Muscle of leg (tissue), 3 donors: ENCODE measurements at regions not wholly inside any gene's neighbourhood (a gene's known extent, or its start where the extent isn't known, plus 50 kb on each side); places are given as distances from the start of the nearest gene placed in this dataset.
A peak's percentile ranks its signal among the peaks of the same experiment; 100 is the strongest.

ENCODE experiments used
- DNase-seq: peaks from one replicate; pipeline ENCODE4 v3.0.0; 2013
- H3K27ac ChIP-seq: one replicate; pipeline ENCODE4 v1.5.1; 2013; ENCODE audit warnings: mild to moderate bottlenecking, low read length, control low read depth
- H3K27me3 ChIP-seq: one replicate; pipeline ENCODE4 v1.6.1; 2013; ENCODE audit warnings: low read length; ENCODE audit not compliant: control insufficient read depth, insufficient read depth
- H3K36me3 ChIP-seq: one replicate; pipeline ENCODE4 v1.6.1; 2013; ENCODE audit warnings: low read length; ENCODE audit not compliant: control insufficient read depth, insufficient read depth
- H3K4me1 ChIP-seq: one replicate; pipeline ENCODE4 v1.6.1; 2013; ENCODE audit warnings: low read length; ENCODE audit not compliant: control insufficient read depth, insufficient read depth
- H3K4me3 ChIP-seq: one replicate; pipeline ENCODE4 v1.5.1; 2013; ENCODE audit warnings: low read length, control low read depth
- H3K9me3 ChIP-seq: replicated peaks from 2 replicates; pipeline ENCODE4 v1.6.1; 2013; ENCODE audit warnings: low read depth, low read length; ENCODE audit not compliant: control insufficient read depth
- WGBS: methylation state at CpG from one replicate; pipeline ENCODE4 v1.1.5; 2013; ENCODE audit warnings: missing lambda C conversion rate; ENCODE audit not compliant: insufficient coverage; 5-methylcytosine and 5-hydroxymethylcytosine counted together

DNA sequence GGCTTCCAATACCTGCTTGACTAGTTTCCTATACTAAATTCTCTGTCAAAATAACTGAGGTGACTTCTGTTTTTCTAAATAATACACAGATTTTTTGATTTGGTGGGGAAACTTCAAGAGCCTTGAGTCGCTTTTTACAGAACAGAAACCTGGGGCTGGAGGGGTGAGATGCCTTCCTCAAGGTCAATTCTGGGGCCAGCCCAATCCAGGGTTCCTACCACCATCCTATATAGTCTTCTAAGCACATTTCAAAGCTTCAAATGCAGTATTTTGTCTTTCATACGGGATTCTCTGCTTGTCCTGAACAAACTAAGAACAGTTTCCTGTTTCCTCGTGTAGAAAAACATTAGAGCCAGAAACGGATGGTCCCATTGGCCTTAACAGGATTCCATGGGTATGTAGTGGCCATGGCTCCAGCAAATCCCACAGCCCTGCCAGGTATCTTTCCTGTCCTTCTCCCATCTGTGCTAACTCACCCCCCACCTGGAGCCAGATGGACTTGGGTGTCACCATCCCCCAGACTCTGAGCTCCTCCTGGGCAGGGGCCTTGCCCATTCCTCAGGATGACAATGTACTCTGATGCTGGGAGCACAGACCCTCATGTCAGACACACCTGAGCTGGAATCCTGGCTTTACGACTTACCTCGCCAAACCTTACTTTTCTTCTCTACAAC, 146.9 kb downstream of the KLF13 start:
- 48% methylated on average over 5 of the region's 6 CpGs for WGBS
- DNase-seq, result no peak
- Histone ChIP-seq H3K27ac (peak overlapping the region; percentile 9), H3K4me1 (peaks cover 41% of the 10 kb centered on the region), H3K9me3 (no peaks in the 10 kb centered on the region), H3K27me3 (peaks cover 13% of the 10 kb centered on the region), H3K4me3 (no peak overlapping the region), H3K36me3 (no peaks in the 10 kb centered on the region)

DNA sequence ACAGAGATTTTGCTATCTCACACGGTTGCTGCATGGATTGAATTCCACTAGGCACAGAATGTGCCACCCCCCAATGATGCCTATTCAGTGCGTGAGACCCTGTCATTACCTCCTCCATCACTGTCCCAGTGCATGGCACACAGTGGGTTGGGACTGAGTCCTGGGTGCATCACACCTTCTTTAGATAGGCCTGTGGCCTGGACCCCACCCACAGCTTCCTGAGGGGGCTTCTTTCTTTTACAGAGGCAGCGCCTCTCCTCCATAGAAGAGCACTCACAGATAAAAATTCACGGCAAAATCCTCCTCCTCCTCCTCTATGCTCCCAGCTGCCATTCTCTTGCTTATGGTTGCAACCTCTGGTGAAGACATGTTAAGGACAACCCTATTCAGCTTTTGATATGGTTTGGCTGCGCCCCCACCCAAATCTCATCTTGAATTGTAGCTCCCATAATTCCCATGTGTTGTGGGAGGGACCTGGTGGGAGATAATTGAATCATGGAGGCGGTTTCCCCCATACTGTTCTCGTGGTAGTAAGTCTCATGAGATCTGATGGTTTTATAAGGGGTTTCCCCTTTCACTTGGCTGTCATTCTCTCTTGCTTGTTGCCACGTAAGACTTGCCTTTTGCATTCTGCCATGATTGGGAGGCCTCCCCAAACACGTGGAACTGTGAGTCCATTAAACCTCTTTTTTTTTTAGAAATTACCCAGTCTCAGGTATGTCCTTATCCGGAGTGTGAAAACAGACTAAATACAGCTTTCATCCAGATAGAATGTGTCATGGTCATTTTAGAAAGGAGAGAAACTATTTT, 147.6 kb downstream of the KLF13 start:
- peaks cover 14% of the 10 kb centered on the region for H3K27me3 ChIP-seq
- no peaks in the 10 kb centered on the region for H3K9me3 ChIP-seq
- peaks cover 37% of the 10 kb centered on the region for H3K4me1 ChIP-seq
- no peaks in the 10 kb centered on the region for H3K36me3 ChIP-seq
- H3K27ac ChIP-seq, result no peak overlapping the region
- 77% methylated on average over 4 of the region's 10 CpGs for WGBS
- H3K4me3 ChIP-seq, result no peak overlapping the region
- DNase-seq, result no peak

DNA sequence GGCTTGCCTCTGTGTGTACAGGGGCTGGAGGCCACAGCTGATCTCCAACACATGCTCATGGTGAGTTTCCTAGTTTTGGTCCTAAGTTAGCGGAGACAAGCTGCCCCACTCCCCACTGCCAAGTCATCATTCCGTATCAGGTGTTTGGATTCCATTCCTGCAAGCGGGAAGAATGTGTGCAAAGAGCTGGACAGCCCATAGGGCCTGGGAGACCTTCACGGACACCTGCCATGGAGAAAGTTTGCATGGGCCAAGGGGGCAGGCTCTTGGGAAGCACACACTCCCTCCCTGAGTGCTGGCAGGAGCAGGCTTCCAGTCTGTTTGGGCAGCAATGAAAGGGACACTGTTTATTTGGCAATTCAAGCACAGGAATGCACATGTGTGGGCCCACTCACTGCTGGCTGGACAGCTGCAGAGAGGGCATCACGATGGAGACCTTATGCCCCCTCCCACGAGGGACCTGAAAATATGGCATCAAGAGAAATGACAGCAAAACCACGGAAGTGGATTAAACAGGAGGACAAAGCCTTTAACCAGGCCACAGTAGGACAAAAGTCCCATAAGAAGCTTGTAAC, 149.7 kb downstream of the KLF13 start:
- Histone ChIP-seq H3K36me3 (no peaks in the 10 kb centered on the region), H3K4me3 (no peak overlapping the region), H3K9me3 (no peaks in the 10 kb centered on the region), H3K27me3 (peaks cover 26% of the 10 kb centered on the region), H3K4me1 (peaks cover 25% of the 10 kb centered on the region), H3K27ac (no peak overlapping the region)
- peak; percentile 36 for DNase-seq
- 60% methylated on average over 6 of the region's 7 CpGs for WGBS

DNA sequence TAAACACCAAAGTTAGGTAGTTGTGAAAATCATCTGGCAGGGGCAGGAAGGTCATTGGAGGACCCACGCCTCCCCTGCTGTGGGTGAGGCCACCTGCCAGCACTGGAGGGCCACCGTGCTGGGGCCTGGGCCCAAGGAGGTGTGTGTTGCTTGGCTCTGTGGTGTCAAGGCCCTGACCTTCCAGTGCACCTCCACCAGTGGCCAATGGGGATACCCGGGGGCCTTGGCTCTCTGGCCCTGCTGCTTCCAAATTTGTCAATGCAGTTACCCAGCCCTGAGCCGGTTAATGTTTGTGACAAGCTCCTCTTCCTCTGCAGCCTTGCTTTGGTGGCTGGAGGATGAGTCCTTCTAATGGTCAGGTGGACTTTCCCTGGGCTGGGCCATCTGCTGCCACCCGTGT, 150.2 kb downstream of the KLF13 start:
- WGBS, result 71% methylated on average over 4 of the region's 5 CpGs
- no peak for DNase-seq
- no peaks in the 10 kb centered on the region for H3K36me3 ChIP-seq

DNA sequence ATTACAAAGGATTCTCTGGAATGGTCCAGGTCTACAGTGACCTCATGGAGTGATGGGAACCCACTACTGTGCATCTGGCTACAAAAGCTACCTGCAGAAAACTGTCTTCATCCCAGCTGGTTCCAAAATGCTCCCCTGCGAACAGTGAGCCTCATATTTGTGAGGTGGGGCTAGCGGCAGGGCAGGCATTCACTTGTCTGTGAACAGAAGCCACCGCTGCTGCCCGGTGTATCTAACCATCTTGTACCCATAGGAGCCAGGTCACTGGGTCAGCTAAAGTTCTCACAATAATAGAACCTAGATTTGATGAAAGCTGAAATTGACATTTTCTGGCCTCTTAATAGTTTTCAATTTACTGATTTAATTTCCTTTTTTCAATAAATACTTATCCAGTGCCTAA, 150.7 kb downstream of the KLF13 start:
- Histone ChIP-seq H3K27ac (no peak overlapping the region), H3K4me1 (peaks cover 15% of the 10 kb centered on the region), H3K27me3 (peaks cover 27% of the 10 kb centered on the region), H3K36me3 (no peaks in the 10 kb centered on the region), H3K9me3 (no peaks in the 10 kb centered on the region), H3K4me3 (no peak overlapping the region)
- DNase-seq, result no peak
- 95% methylated on average over 3 of the region's 4 CpGs for WGBS

More for the DNA sequence above, 150.2 kb downstream of the KLF13 start:
- no peak overlapping the region for H3K4me3 ChIP-seq
- no peaks in the 10 kb centered on the region for H3K9me3 ChIP-seq
- peaks cover 26% of the 10 kb centered on the region for H3K27me3 ChIP-seq
- H3K4me1 ChIP-seq, result peaks cover 20% of the 10 kb centered on the region
- no peak overlapping the region for H3K27ac ChIP-seq

DNA sequence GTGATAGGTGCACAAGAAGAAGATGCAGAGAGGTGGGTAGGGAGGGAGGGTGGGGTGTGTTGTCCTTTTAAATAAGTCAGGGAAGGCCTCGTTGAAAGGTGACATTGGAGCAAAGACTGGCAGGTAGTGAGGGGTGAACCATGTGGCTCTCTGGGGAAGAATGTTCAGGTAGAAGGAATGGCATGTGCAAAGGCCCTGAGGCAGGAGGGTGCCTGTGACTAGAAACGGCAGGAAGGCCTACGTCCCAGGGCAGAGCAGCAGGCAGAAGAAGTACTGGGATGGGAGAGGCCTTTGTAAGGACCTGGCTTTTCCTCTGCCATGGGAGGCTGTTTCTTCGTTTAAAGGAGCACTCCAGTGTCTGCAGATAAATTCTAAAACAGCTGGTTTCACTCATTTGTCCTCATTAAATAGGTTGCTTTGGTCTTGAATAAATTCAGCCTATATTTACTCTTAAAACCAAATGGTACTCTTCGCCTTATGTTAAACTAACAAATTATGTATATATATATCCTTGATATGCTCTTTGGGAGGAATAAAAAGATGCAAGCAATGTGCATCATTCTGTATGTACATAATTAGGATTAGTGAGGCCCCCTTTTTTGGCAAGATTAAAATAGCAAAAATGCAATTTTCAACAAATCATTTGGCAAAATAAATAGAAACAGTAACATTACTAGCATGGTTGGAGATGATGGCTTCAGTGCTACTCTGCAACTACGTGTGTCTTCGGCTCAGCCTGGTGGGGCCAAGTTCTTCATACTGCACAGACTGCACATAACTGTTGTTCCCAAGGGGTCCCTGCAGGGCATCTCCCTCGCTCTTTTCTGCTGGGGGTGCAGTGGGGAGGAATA, 151.4 kb downstream of the KLF13 start:
- no peak overlapping the region for H3K4me3 ChIP-seq

DNA sequence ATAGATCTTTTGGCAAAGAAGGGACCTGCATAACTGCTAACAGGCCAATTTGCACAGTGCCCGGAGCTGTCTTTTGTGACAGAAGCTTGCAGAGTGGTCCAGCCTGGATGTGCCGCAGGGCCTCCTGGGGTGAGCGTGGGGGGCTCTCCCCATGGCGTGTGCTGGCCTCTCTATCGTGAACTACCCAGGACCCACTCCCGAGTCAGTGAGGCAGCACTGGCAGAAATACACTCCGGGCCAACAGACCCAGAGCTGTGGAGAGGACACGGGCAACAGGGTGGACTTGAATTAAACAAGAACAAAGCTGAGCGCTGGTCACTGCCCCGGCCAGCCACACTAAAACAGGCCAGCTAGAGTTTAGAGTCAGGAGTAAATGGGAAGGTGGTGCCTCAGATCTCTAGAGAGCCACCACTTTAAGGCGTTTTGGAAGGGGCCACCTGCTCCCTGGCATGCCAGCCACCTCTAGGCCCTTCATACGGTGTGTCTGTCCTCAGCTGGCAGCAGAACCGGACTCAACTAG, 152.1 kb downstream of the KLF13 start:
- no peak overlapping the region for H3K4me3 ChIP-seq
- peaks cover 30% of the 10 kb centered on the region for H3K27me3 ChIP-seq
- WGBS, result 87% methylated on average over 10 of the region's 13 CpGs
- no peak for DNase-seq
- no peaks in the 10 kb centered on the region for H3K36me3 ChIP-seq
- H3K27ac ChIP-seq, result no peak overlapping the region
- peaks cover 7% of the 10 kb centered on the region for H3K4me1 ChIP-seq
- H3K9me3 ChIP-seq, result no peaks in the 10 kb centered on the region

More for the DNA sequence above, 151.4 kb downstream of the KLF13 start:
- Histone ChIP-seq H3K27me3 (peaks cover 31% of the 10 kb centered on the region), H3K36me3 (no peaks in the 10 kb centered on the region), H3K9me3 (no peaks in the 10 kb centered on the region), H3K27ac (no peak overlapping the region), H3K4me1 (peaks cover 8% of the 10 kb centered on the region)
- no peak for DNase-seq
- WGBS, result 69% methylated on average over 4 of the region's 8 CpGs

DNA sequence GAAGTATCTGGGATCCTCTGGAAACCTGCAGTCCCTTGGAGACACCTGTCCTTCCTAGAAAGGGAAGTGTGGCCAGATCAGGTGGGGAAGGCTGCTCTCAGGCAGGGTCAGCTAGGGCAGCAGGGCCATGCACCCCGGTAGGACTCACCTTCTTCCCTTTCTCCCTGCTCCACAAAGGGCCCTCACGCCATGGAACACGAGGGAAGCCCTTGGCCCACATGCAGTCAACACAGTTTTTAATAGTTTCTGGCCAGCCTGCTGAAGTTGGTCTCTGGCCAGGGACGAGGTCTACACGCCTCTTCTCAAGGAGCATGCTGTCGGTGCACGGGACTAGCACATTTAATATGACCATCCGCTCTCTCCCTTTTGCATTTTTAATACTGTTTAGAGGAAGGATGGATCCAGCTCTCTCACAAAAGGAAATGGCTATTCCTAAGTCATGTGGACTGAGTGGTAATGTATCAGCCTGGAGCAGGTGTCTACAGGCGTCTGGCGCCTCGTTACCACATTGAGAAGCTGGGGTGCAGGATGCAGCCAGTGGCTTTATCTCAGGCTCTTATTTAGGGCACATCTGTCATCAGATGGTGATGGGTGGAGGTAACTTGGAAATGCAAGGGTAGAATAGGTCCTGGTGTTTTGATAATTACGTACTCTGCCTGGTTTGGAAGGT, 153.9 kb downstream of the KLF13 start:
- H3K4me3 ChIP-seq, result no peak overlapping the region
- no peaks in the 10 kb centered on the region for H3K36me3 ChIP-seq
- WGBS, result 60% methylated on average over 5 of the region's 12 CpGs
- H3K27ac ChIP-seq, result no peak overlapping the region
- H3K27me3 ChIP-seq, result peaks cover 44% of the 10 kb centered on the region
- DNase-seq, result peak; percentile 40
- peaks cover 7% of the 10 kb centered on the region for H3K4me1 ChIP-seq
- peaks cover 3% of the 10 kb centered on the region for H3K9me3 ChIP-seq

DNA sequence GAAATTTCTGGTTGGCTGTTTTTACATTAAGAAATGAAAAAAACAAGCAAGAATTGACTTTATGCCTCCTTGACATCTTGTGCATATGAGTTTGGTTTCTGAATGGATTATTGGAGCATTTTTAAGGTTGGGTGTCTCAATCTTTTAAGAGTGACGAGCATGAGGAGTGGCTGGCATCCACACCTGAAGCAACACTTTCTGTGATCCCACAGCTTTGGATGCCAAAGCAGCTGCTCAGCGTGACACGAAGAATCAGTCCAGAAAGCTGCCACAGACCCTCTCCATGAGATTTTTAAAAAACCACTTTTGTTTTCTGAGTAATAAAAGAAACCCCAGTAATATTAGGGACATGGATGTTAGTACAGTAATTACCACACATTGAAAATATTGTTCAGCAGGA, 154.5 kb downstream of the KLF13 start:
- H3K4me1 ChIP-seq, result peaks cover 4% of the 10 kb centered on the region
- DNase-seq, result no peak
- no peak overlapping the region for H3K4me3 ChIP-seq
- peaks cover 49% of the 10 kb centered on the region for H3K27me3 ChIP-seq
- WGBS, result no CpG with 5 or more reads among the region's 3 CpGs
- H3K36me3 ChIP-seq, result no peaks in the 10 kb centered on the region
- H3K9me3 ChIP-seq, result peaks cover 3% of the 10 kb centered on the region
- H3K27ac ChIP-seq, result no peak overlapping the region
